Ureter (tissue), 1 donor: ENCODE measurements at regions not wholly inside any gene's neighbourhood (a gene's known extent, or its start where the extent isn't known, plus 50 kb on each side); places are given as distances from the start of the nearest gene placed in this dataset.
"Not testable (repeated sequence)": the region's sequence is repeated elsewhere in the genome, so short reads cannot be mapped to it uniquely, and the experiment has no call there.

Source experiments
- DNase-seq: peaks from one replicate; pipeline ENCODE4 v3.0.0-alpha.2; 2020; ENCODE audit warnings: low spot score
- donor health status: DM: yes; HTN: yes; CAD: no.

- DNase-seq, result no peak
These were observed 245.3 kb downstream of the PARN start for GRCh38 chr16:14384745-14385144.

- not testable (repeated sequence) for DNase-seq
These were observed 246.2 kb downstream of the PARN start for GRCh38 chr16:14383844-14384243.

GRCh38 chr16:14378689-14379467, 251.2 kb downstream of the PARN start:
- no peak for DNase-seq

- no peak for DNase-seq
These were observed 251.9 kb downstream of the PARN start for GRCh38 chr16:14378131-14378551.

- DNase-seq, result no peak
These were observed 252.7 kb downstream of the PARN start for GRCh38 chr16:14377326-14377725.

- DNase-seq, result no peak
These were observed 254.9 kb downstream of the PARN start for GRCh38 chr16:14375132-14375491.

- DNase-seq, result no peak
These were observed 255.5 kb downstream of the PARN start for GRCh38 chr16:14374451-14375131.

- no peak for DNase-seq
These were observed 256.2 kb downstream of the PARN start for GRCh38 chr16:14373896-14374295.

GRCh38 chr16:14373406-14373805, 256.7 kb downstream of the PARN start:
- DNase-seq, result no peak

- DNase-seq, result no peak
These were observed 257.6 kb downstream of the PARN start for GRCh38 chr16:14372471-14372870.

GRCh38 chr16:14371778-14372431, 258.2 kb downstream of the PARN start:
- no peak for DNase-seq

GRCh38 chr16:14370736-14371234, 259.3 kb downstream of the PARN start:
- no peak for DNase-seq

- no peak for DNase-seq
These were observed 260.1 kb downstream of the PARN start for GRCh38 chr16:14369734-14370598.

GRCh38 chr16:14368399-14368798, 261.7 kb downstream of the PARN start:
- no peak for DNase-seq

GRCh38 chr16:14366974-14367707, 262.9 kb downstream of the PARN start:
- no peak for DNase-seq

GRCh38 chr16:14366447-14366846, 263.6 kb downstream of the PARN start:
- DNase-seq, result no peak

GRCh38 chr16:14365200-14365851, 264.7 kb downstream of the PARN start:
- no peak for DNase-seq

GRCh38 chr16:14364386-14365199, 265.5 kb downstream of the PARN start:
- peak; percentile 67 for DNase-seq

GRCh38 chr16:14364112-14364385, 266.0 kb downstream of the PARN start:
- DNase-seq, result no peak
